HG03457 (cell line): ENCODE measurements at regions not wholly inside any gene's neighbourhood (a gene's known extent, or its start where the extent isn't known, plus 50 kb on each side); places are given as distances from the start of the nearest gene placed in this dataset.

Experiments used
- ATAC-seq: cut with Tn5 transposase; IDR thresholded peaks from one replicate; pipeline ENCODE4 v1.9.1; 2021; ENCODE audit warnings: moderate number of reproducible peaks; ENCODE audit not compliant: unreplicated experiment

GRCh38 chr10:61157182-61157581 is 213.2 kb upstream of the RHOBTB1 start:
- ATAC-seq: no peak

- ATAC-seq: no peak
Observed at GRCh38 chr10:61153771-61154170, 209.8 kb upstream of the RHOBTB1 start.

GRCh38 chr10:61151059-61151458 is 207.1 kb upstream of the RHOBTB1 start:
- no peak for ATAC-seq

- ATAC-seq: no peak
Observed at GRCh38 chr10:61148451-61148850, 204.5 kb upstream of the RHOBTB1 start.

DNA sequence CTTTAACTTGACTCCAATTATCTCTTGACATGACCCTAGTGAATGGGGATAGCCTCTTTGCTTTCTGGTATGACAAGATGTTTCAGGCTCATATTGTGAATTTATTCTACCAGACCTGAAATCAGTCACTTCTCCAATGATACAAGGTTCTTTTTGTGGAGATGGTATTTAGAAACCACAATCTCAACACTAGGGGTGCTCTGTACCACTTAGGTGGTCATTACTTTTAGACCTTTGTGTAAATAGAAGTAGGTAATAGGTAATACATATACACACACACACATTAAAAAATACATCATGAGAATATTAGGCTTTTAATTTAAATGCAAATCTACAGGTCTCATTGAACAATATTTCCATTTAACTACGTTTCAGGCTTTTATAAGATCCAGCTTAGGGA is 199.0 kb upstream of the RHOBTB1 start:
- no peak for ATAC-seq

- ATAC-seq: no peak
Observed at GRCh38 chr10:61140765-61141392, 196.9 kb upstream of the RHOBTB1 start.

DNA sequence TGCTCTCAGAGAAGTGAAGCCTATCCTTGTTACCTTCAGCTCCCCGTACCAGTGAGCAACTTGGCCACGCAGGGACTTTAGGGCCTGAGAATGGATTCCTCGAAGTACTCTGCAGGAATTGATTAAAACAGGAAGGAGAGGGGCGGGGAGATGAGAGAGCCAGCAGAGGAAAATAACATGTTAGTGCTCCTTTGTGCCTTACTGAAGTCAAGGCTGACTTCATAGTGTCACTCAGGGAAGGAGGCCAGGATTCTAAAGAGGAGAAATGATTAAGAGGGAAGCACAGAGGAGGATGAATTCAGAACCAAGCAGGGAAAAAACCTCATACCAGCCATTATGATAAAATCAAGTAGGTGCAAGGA is 195.6 kb upstream of the RHOBTB1 start:
- no peak for ATAC-seq

DNA sequence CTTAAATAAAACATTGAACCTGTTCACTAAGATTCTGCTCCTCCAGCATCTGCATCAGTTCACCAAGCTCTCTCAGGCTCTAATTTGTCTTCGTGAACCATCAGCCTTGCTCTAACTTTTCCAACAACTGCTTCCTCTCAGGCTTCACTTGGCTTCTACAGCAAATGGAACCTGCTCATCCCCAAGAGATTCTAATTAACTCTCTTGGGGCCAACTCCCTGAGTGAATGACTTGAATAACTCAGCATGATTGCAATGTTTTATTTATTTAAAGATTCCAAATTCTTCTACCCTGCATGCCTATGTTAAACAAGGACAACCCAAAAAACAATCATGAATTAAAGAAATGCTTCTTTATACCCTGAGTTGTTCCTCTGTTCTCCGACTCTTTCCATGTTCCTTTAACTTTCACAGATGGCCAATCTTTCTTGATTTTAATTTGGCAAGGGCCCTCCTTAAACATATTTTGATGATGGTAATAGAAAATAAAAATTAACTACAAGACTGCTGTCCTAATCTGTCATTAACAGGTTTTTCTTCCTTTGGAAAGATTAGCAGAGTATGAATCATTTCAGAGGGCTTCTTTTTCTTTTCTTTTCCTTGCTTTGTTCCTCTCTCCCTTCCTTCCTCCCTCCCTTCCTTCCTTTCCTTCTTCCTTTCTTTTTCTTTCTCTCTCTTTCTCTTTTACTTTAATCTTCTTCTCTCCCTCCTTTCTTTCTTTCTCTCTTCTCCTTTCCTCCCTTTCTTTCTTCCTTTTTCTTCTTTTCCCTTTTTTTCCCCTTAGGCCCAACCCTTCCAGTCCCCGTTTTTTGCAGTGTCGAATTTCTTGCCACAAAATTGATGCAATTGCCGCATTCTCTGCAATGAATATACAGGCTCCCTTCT is 195.0 kb upstream of the RHOBTB1 start:
- ATAC-seq: no peak

GRCh38 chr10:61136139-61136538 is 192.2 kb upstream of the RHOBTB1 start:
- no peak for ATAC-seq

GRCh38 chr10:61135276-61135721 is 191.3 kb upstream of the RHOBTB1 start:
- peak; percentile 96 for ATAC-seq

GRCh38 chr10:61130366-61130765 is 186.4 kb upstream of the RHOBTB1 start:
- no peak for ATAC-seq

DNA sequence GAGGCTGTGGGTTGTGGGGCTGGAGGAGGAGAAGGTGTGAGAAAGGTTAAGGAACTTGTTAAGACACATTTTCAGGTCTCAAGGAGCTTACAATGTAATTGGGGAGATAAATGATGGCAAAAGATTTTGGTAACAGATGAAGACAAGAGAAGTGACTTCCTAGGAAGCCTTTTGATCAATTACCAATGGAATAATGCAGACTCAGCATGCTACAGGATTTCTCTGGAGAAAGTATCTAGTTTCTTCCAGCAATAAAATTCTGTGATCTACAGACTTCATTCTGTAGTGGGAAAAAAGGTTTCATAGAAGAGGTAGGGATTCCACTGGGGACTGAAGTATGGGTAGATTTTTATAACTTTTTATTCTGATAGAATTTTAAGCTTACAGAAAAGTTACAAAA is 184.2 kb upstream of the RHOBTB1 start:
- ATAC-seq: no peak

DNA sequence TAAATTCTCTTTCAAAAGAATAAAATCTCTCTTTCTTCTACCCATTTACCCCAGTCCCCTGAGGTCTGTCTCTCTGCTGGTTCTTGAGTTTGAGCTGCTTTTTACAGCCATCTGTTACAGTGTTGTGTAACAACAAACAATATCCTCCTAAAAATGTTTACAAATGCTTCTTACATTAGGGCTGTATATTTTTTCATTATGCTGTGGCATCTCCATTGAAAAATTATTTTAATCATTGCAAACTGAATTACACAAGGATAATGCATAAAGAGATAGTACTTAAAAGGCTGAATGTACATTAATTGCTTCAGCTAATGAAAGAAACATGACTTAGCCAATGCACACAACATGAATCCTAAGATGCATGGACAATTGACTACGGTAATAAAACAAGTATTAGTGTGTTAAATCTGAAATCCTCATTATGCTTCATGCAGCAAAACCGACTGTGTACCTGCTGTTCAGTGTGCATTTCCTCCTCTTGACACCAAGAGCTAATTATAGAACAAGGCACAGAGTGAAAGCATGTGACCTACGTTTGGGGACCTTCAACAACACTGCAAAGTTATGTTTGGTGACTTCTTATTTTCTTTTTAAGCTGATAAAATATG is 181.7 kb upstream of the RHOBTB1 start:
- peak; percentile 67 for ATAC-seq

DNA sequence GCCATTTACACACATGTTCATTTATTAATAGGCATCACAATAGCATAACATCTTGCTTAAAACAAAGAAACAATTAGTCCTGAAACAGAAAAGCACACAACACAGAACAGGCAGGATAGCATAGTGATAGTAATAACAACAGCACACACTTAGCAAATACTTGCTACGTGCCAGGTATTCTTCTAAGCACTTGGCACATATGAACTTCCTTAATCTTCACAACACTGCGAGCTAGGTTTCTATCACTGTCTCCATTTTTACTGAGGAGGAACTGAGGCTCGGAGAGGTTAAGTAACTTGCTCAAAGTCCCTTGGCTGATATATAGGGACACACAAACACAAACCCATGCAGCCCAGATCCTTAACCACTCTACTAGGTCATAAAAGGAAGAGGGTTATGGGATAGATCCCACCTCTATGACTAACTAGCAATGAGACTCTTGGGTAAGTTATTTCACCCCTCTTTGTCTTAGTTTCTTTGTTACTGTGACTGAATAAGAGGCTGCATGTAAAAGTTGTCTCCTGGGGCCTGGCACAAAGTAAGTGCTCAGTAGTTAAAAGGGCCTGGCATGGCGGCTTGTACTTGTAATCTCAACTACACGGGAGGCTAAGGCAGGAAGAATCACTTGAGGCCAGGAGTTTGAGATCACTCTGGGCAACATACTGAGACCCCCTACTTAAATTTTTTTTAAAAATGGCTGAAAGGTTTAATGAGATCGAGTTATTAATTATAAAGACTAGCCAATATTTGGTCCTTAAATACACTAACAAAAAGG is 181.0 kb upstream of the RHOBTB1 start:
- ATAC-seq: no peak

GRCh38 chr10:61120805-61121204 is 176.8 kb upstream of the RHOBTB1 start:
- peak; percentile 68 for ATAC-seq

DNA sequence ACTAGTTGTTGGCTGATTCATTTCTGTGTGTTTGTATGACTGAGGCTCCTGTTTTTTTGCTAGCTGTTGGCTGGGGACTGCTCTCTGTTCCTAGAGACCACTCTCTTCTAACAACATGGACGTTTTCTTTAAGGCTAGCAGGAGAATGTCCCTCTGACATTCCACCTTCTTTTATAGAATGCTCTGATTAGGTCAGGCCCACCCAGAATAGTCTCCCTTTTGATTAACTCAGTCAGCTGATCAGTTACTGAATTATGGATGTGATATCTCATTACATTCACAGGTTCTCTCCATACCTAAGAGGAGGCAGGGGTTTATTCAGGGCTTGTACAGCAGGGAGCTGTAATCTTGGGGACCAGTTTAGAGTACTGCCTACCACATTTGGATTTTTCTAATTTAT is 175.6 kb upstream of the RHOBTB1 start:
- ATAC-seq: no peak

DNA sequence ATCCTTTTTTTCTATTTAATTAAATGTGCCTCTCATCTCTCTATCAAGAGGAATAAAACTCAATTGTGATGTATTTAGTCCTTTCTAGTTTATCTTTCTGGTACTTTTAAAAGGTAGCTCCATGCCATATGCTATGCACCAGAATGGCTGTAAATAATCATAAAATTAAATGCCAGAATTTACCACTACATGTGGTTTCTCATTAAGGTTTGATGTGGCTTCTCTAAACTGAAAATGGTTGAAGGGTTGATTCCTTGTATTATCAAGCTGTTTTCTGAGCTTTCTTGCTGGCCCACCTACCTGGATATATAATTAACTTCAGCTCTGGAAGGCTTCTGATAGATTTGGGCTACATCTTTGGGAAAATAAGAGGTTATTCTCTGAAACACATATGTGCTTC is 171.9 kb upstream of the RHOBTB1 start:
- no peak for ATAC-seq

DNA sequence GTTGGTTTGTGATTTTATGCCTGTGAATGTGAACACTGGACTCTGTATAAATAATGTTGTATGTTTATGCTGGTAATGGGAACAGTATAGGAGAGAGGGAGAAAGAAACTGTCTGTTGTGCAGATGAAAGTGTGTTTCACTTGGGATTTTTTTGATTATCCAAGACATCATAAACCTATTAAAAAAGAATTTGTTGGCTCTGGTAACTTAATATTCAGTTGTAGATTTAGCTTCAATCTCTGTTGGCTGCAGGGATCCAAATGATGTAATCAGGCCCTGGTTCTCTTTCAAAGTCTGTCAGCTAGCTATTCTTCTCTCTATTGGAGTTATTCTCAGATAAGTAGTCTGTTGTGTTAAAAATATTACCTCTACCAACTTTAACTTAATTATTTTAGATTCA is 168.8 kb upstream of the RHOBTB1 start:
- no peak for ATAC-seq

GRCh38 chr10:61110936-61111335 is 167.0 kb upstream of the RHOBTB1 start:
- no peak for ATAC-seq

DNA sequence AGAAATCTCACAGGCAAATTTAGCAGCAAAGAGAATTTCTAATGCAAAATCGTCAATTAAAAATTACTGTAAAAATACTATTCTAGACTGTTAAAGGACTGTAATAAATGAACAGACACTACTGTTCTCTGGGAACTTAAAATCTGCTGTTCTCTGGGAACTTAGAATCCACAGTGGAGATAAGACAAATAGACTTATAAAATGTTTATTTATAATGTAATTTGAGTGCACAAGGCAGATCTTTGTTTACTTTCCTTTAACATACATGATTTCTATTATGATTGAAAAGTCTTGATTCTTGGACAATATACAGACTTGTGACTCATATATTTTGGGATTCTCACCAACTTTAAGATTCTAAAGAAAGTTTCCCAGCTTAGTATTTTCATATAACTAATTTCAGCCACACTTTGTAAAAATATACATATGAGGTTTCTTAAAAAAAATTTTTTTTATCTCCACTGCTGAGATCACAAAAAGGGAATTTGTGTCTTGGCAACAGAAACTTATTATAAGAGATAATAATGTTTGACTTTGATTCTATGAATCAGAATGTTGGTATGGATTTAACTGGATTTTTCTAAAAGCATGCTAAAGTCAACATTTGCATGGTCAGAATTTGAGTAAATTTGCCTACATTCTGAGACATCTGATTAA is 166.3 kb upstream of the RHOBTB1 start:
- ATAC-seq: no peak

DNA sequence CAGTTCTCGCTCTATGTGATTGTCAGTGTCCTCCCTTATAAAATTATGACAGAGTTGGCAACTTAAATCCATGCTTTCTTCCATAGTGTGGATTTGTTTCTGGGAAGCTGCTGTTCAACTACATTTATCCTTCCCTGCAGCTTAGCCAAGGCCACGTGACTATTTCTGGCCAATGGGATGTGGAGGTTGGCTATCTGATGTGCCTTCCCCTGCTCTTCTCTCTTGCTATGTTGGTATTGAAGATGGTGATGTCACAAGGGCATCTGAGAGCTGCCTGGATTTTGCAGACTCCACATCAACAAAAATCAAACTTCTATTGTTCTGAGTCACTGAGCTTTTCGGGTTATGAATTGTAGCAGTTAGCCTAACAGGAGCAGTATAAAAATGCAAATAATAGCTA is 164.9 kb upstream of the RHOBTB1 start:
- ATAC-seq: no peak
